GM10266 (cell line): ENCODE measurements at regions not wholly inside any gene's neighbourhood (a gene's known extent, or its start where the extent isn't known, plus 50 kb on each side); places are given as distances from the start of the nearest gene placed in this dataset.
"Not testable (repeated sequence)": the region's sequence is repeated elsewhere in the genome, so short reads cannot be mapped to it uniquely, and the experiment has no call there.

Experiments used
- DNase-seq: peaks from one replicate; pipeline ENCODE4 v3.0.0; 2012; ENCODE audit errors: extremely low spot score
- CTCF ChIP-seq: IDR thresholded peaks from 2 replicates; pipeline ENCODE4 v1.5.1; 2012; ENCODE audit warnings: mild to moderate bottlenecking, low read depth; ENCODE audit not compliant: control insufficient read depth, insufficient read depth; ENCODE audit errors: missing control alignments

- no peak for DNase-seq
- TF ChIP-seq CTCF, result no peak
These were observed 290.6 kb upstream of the ZNF337 start for GRCh38 chr20:25987073-25987927.

GRCh38 chr20:25985597-25985996 lies 288.9 kb upstream of the ZNF337 start:
- TF ChIP-seq CTCF, result no peak
- no peak for DNase-seq

- no peak for TF ChIP-seq CTCF
- no peak for DNase-seq
These were observed 288.3 kb upstream of the ZNF337 start for GRCh38 chr20:25984933-25985332.

- DNase-seq, result not testable (repeated sequence)
These were observed 286.0 kb upstream of the ZNF337 start for GRCh38 chr20:25982701-25983100.

- DNase-seq, result not testable (repeated sequence)
These were observed 282.0 kb upstream of the ZNF337 start for GRCh38 chr20:25978450-25979190.

- not testable (repeated sequence) for DNase-seq
These were observed 279.2 kb upstream of the ZNF337 start for GRCh38 chr20:25975816-25976215.

DNA sequence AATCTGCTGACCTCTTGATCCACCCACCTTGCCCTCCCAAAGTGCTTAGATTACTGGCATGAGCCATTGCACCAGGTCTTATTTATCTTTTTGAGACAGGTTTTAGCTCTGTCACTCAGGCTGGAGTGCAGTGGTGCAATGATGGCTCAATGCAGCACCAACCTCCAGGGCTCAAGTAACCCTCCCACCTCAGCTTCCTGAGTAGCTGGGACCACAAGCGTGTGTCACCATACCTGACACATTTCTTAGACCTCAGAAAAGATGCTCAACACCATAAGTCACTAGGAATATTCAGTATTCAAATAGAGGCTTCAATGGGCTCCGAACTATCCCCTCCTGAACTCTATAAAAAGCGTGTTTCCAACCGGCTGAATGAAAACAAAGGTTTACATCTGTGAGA lies 268.6 kb upstream of the ZNF337 start:
- not testable (repeated sequence) for DNase-seq

- not testable (repeated sequence) for DNase-seq
These were observed 257.2 kb upstream of the ZNF337 start for GRCh38 chr20:25953876-25954275.

- DNase-seq, result not testable (repeated sequence)
These were observed 238.6 kb upstream of the ZNF337 start for GRCh38 chr20:25935230-25935629.

GRCh38 chr20:25932806-25933205 lies 236.2 kb upstream of the ZNF337 start:
- not testable (repeated sequence) for DNase-seq

GRCh38 chr20:25932170-25932569 lies 235.5 kb upstream of the ZNF337 start:
- not testable (repeated sequence) for DNase-seq

- not testable (repeated sequence) for DNase-seq
These were observed 205.7 kb upstream of the ZNF337 start for GRCh38 chr20:25902321-25902720.

- not testable (repeated sequence) for DNase-seq
These were observed 202.0 kb upstream of the ZNF337 start for GRCh38 chr20:25898663-25899062.

GRCh38 chr20:25879096-25879495 lies 182.4 kb upstream of the ZNF337 start:
- DNase-seq, result not testable (repeated sequence)

DNA sequence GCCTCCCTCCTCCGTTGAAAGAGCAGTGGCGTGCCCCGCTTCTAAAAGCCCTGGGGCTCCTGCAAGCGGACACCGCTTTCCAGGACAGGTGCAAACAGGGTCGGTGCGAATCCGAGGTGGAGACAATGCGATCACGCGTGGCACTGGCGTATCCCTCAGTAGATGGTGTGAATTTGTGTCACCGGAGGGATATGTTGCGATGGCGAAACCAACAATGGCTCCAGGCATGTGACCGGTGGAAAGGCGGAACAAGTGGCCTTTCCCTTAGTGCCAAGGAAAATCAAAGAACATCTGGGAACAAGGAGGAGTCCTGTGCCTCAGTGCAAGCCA lies 172.0 kb upstream of the ZNF337 start:
- DNase-seq, result not testable (repeated sequence)
